ENCODE measurements at regions not wholly inside any gene's neighbourhood (a gene's known extent, or its start where the extent isn't known, plus 50 kb on each side); places are given as distances from the start of the nearest gene placed in this dataset.

DNA sequence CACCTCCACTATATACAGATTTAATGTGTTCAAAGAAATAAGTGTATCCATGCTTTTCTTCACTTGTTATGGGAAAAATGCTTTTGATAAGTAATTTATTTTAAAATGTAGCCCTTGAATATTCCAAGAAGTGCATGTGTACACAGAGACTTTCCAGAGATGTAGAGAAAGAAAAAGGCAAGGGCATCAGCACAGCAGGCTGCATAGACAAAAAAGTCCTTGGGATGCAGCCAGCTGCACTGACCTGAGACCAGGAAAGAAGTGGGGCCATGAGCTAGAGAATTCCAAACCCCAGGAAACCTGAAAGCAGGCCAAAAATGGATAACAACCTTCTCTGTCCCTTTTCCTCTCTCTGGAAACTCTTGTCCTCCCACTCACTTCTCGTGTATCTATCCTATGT lies 51.6 kb upstream of the PRDM8 start:
- no peak for DNase-seq
- WGBS (ENCODE audit: insufficient coverage): no CpG with 5 or more reads among the region's 1 CpG

GRCh38 chr4:80144676-80145470 lies 52.4 kb upstream of the PRDM8 start:
- no peaks in the 10 kb centered on the region for H3K27me3 ChIP-seq (ENCODE audit: control insufficient read depth, insufficient read depth, low read length)
- no peak overlapping the region for H3K27ac ChIP-seq (ENCODE audit: low read length)
- no peak overlapping the region for H3K4me3 ChIP-seq (ENCODE audit: low read length)

More for the DNA sequence above, 51.6 kb upstream of the PRDM8 start:
- H3K4me3 ChIP-seq (ENCODE audit: low read length): no peak overlapping the region
- no peaks in the 10 kb centered on the region for H3K9me3 ChIP-seq (replicated peaks; ENCODE audit: control insufficient read depth, low read depth, low read length)
- no peaks in the 10 kb centered on the region for H3K27me3 ChIP-seq (ENCODE audit: control insufficient read depth, insufficient read depth, low read length)
- H3K36me3 ChIP-seq (ENCODE audit: control insufficient read depth, insufficient read depth, low read length): no peaks in the 10 kb centered on the region
- no peaks in the 10 kb centered on the region for H3K4me1 ChIP-seq (ENCODE audit: control insufficient read depth, insufficient read depth, low read length)
- H3K27ac ChIP-seq (ENCODE audit: low read length): no peak overlapping the region

GRCh38 chr4:80143307-80143679 lies 54.0 kb upstream of the PRDM8 start:
- WGBS (ENCODE audit: insufficient coverage): no CpG with 5 or more reads among the region's 1 CpG
- H3K27ac ChIP-seq (ENCODE audit: low read length): no peak overlapping the region
- H3K4me3 ChIP-seq (ENCODE audit: low read length): no peak overlapping the region
- no peaks in the 10 kb centered on the region for H3K9me3 ChIP-seq (replicated peaks; ENCODE audit: control insufficient read depth, low read depth, low read length)
- no peaks in the 10 kb centered on the region for H3K4me1 ChIP-seq (ENCODE audit: control insufficient read depth, insufficient read depth, low read length)
- DNase-seq: no peak
- H3K27me3 ChIP-seq (ENCODE audit: control insufficient read depth, insufficient read depth, low read length): no peaks in the 10 kb centered on the region
- no peaks in the 10 kb centered on the region for H3K36me3 ChIP-seq (ENCODE audit: control insufficient read depth, insufficient read depth, low read length)

More at GRCh38 chr4:80144676-80145470, 52.4 kb upstream of the PRDM8 start:
- Histone ChIP-seq H3K4me1 (ENCODE audit: control insufficient read depth, insufficient read depth, low read length) (no peaks in the 10 kb centered on the region), H3K9me3 (replicated peaks; ENCODE audit: control insufficient read depth, low read depth, low read length) (no peaks in the 10 kb centered on the region), H3K36me3 (ENCODE audit: control insufficient read depth, insufficient read depth, low read length) (no peaks in the 10 kb centered on the region)
- DNase-seq: no peak

GRCh38 chr4:80142394-80143306 lies 54.7 kb upstream of the PRDM8 start:
- no peaks in the 10 kb centered on the region for H3K9me3 ChIP-seq (replicated peaks; ENCODE audit: control insufficient read depth, low read depth, low read length)
- no CpG with 5 or more reads among the region's 4 CpGs for WGBS (ENCODE audit: insufficient coverage)
- no peaks in the 10 kb centered on the region for H3K36me3 ChIP-seq (ENCODE audit: control insufficient read depth, insufficient read depth, low read length)
- no peaks in the 10 kb centered on the region for H3K4me1 ChIP-seq (ENCODE audit: control insufficient read depth, insufficient read depth, low read length)
- H3K4me3 ChIP-seq (ENCODE audit: low read length): no peak overlapping the region
- H3K27ac ChIP-seq (ENCODE audit: low read length): no peak overlapping the region
- H3K27me3 ChIP-seq (ENCODE audit: control insufficient read depth, insufficient read depth, low read length): no peaks in the 10 kb centered on the region
- DNase-seq: peak; percentile 25

GRCh38 chr4:80141543-80141942 lies 55.8 kb upstream of the PRDM8 start:
- Histone ChIP-seq H3K27me3 (ENCODE audit: control insufficient read depth, insufficient read depth, low read length) (no peaks in the 10 kb centered on the region), H3K4me1 (ENCODE audit: control insufficient read depth, insufficient read depth, low read length) (no peaks in the 10 kb centered on the region), H3K9me3 (replicated peaks; ENCODE audit: control insufficient read depth, low read depth, low read length) (no peaks in the 10 kb centered on the region), H3K36me3 (ENCODE audit: control insufficient read depth, insufficient read depth, low read length) (no peaks in the 10 kb centered on the region), H3K4me3 (ENCODE audit: low read length) (no peak overlapping the region), H3K27ac (ENCODE audit: low read length) (no peak overlapping the region)
- WGBS (ENCODE audit: insufficient coverage): no CpG with 5 or more reads among the region's 2 CpGs
- no peak for DNase-seq

- H3K4me1 ChIP-seq (ENCODE audit: control insufficient read depth, insufficient read depth, low read length): no peaks in the 10 kb centered on the region
- no peak for DNase-seq
- no peaks in the 10 kb centered on the region for H3K27me3 ChIP-seq (ENCODE audit: control insufficient read depth, insufficient read depth, low read length)
- no CpG with 5 or more reads among the region's 2 CpGs for WGBS (ENCODE audit: insufficient coverage)
- H3K9me3 ChIP-seq (replicated peaks; ENCODE audit: control insufficient read depth, low read depth, low read length): no peaks in the 10 kb centered on the region
- H3K4me3 ChIP-seq (ENCODE audit: low read length): no peak overlapping the region
- H3K27ac ChIP-seq (ENCODE audit: low read length): no peak overlapping the region
- no peaks in the 10 kb centered on the region for H3K36me3 ChIP-seq (ENCODE audit: control insufficient read depth, insufficient read depth, low read length)
Measured at GRCh38 chr4:80140194-80140593, 57.1 kb upstream of the PRDM8 start.

GRCh38 chr4:80139671-80140070 lies 57.6 kb upstream of the PRDM8 start:
- WGBS (ENCODE audit: insufficient coverage): no CpG with 5 or more reads among the region's 3 CpGs
- H3K27ac ChIP-seq (ENCODE audit: low read length): no peak overlapping the region
- H3K36me3 ChIP-seq (ENCODE audit: control insufficient read depth, insufficient read depth, low read length): no peaks in the 10 kb centered on the region
- no peak overlapping the region for H3K4me3 ChIP-seq (ENCODE audit: low read length)
- H3K9me3 ChIP-seq (replicated peaks; ENCODE audit: control insufficient read depth, low read depth, low read length): no peaks in the 10 kb centered on the region
- DNase-seq: no peak
- no peaks in the 10 kb centered on the region for H3K27me3 ChIP-seq (ENCODE audit: control insufficient read depth, insufficient read depth, low read length)
- H3K4me1 ChIP-seq (ENCODE audit: control insufficient read depth, insufficient read depth, low read length): no peaks in the 10 kb centered on the region

GRCh38 chr4:80138551-80139538 lies 58.5 kb upstream of the PRDM8 start:
- DNase-seq: peak; percentile 56
- Histone ChIP-seq H3K9me3 (replicated peaks; ENCODE audit: control insufficient read depth, low read depth, low read length) (no peaks in the 10 kb centered on the region), H3K4me1 (ENCODE audit: control insufficient read depth, insufficient read depth, low read length) (no peaks in the 10 kb centered on the region)

DNA sequence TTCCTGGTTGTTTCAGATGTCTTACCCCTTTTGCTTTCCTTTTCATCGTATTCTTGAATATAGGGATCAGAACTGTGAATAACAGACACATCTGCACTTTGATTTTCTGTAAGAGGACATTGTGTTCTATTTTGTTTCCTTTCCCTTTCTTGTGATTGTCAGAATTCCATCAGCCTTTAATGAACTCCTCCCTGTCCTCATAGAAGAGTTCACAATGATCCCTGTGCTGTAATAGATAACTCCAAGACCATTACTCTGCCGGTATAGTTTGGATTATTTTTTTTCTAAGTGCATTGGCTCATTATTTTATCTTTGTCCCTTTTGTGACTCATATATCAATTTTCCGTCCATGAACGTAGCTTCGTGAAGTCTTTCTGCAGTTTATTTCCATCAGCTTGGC lies 59.7 kb upstream of the PRDM8 start:
- Histone ChIP-seq H3K27me3 (ENCODE audit: control insufficient read depth, insufficient read depth, low read length) (no peaks in the 10 kb centered on the region), H3K27ac (ENCODE audit: low read length) (no peak overlapping the region), H3K4me1 (ENCODE audit: control insufficient read depth, insufficient read depth, low read length) (no peaks in the 10 kb centered on the region), H3K4me3 (ENCODE audit: low read length) (no peak overlapping the region), H3K9me3 (replicated peaks; ENCODE audit: control insufficient read depth, low read depth, low read length) (no peaks in the 10 kb centered on the region), H3K36me3 (ENCODE audit: control insufficient read depth, insufficient read depth, low read length) (no peaks in the 10 kb centered on the region)
- no peak for DNase-seq
- 95% methylated on average over 3 of the region's 5 CpGs for WGBS (ENCODE audit: insufficient coverage)

More at GRCh38 chr4:80138551-80139538, 58.5 kb upstream of the PRDM8 start:
- Histone ChIP-seq H3K27ac (ENCODE audit: low read length) (no peak overlapping the region), H3K27me3 (ENCODE audit: control insufficient read depth, insufficient read depth, low read length) (no peaks in the 10 kb centered on the region), H3K36me3 (ENCODE audit: control insufficient read depth, insufficient read depth, low read length) (no peaks in the 10 kb centered on the region), H3K4me3 (ENCODE audit: low read length) (no peak overlapping the region)
- no CpG with 5 or more reads among the region's 2 CpGs for WGBS (ENCODE audit: insufficient coverage)
